ENCODE measurements at regions not wholly inside any gene's neighbourhood (a gene's known extent, or its start where the extent isn't known, plus 50 kb on each side); places are given as distances from the start of the nearest gene placed in this dataset.

- no peak overlapping the region for H3K27ac ChIP-seq
- no peak for TF ChIP-seq ZFX (IDR thresholded peaks at IDR 0.05)
- no peak for TF ChIP-seq CTCF (conservative IDR thresholded peaks at IDR 0.05)
Observed at GRCh38 chr3:20890111-20890519, 704.1 kb upstream of the SGO1 start.

DNA sequence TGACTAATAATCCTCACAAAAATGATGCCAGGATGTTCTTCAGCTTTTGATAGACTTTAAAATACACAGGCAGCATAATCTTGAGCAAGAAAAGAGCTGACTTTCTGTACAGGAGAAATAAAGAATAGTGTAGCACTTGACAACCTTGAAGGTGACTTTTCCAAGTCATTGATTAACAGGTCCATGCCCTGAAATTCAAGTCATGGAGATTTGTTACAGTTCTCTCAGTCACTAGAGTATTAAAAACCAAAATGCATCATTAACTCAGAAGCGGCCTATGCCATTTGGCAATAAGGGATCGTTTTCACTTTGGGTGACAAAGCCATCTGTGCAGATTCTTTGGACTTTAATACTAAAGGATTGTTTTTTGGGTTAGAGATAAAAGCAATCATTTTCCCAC lies 692.7 kb upstream of the SGO1 start:
- TF ChIP-seq CTCF (conservative IDR thresholded peaks at IDR 0.05) (no peak), ZFX (IDR thresholded peaks at IDR 0.05) (no peak)
- no peak overlapping the region for H3K27ac ChIP-seq

GRCh38 chr3:20873235-20873634 lies 687.2 kb upstream of the SGO1 start:
- TF ChIP-seq ZFX (IDR thresholded peaks at IDR 0.05) (no peak), CTCF (conservative IDR thresholded peaks at IDR 0.05) (no peak)
- no peak overlapping the region for H3K27ac ChIP-seq

- TF ChIP-seq CTCF (conservative IDR thresholded peaks at IDR 0.05) (no peak), ZFX (IDR thresholded peaks at IDR 0.05) (no peak)
- H3K27ac ChIP-seq, result no peak overlapping the region
Observed at GRCh38 chr3:20870106-20870899, 684.3 kb upstream of the SGO1 start.

- TF ChIP-seq ZFX (IDR thresholded peaks at IDR 0.05) (no peak), CTCF (conservative IDR thresholded peaks at IDR 0.05) (no peak)
- H3K27ac ChIP-seq, result no peak overlapping the region
Observed at GRCh38 chr3:20865803-20866202, 679.8 kb upstream of the SGO1 start.

DNA sequence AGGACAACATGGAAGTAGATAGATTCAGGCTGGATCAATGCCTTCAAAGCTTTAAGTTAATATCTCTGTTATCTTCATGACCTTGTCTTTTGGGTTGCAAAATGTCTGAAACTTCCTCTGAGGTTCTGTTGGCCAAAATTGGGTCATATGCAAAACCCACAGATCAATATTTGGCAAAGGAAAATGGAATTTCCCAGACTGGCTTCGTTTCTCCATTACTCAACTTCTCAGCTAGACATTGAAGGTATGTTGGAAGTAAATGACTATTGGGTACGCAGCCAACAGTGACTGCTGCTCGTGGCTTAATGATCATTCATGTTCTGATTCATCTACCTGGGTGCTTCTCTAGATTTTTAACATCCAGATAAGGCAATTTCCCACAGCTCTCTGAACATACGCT lies 675.4 kb upstream of the SGO1 start:
- TF ChIP-seq CTCF (conservative IDR thresholded peaks at IDR 0.05), result no peak
- no peak for TF ChIP-seq ZFX (IDR thresholded peaks at IDR 0.05)
- H3K27ac ChIP-seq, result no peak overlapping the region

DNA sequence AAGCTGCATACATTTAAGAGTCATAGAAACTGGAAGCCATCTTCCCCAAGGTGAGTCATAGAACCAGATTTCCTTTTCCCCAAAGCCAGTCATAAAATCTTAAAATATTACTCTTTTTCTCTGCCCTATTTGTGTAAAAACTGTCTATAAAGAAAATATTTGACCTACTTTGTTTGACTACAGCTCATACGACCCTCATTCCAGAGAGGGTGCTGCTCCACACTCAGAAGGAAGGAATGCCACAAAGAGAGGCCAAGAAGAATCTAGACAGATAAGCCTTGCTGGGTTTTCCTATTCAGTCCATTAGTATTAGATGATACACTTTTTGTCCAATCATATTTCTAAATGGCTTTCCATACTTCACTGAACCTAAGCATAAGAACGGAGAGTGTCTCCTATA lies 671.6 kb upstream of the SGO1 start:
- TF ChIP-seq CTCF (conservative IDR thresholded peaks at IDR 0.05), result no peak
- no peak for TF ChIP-seq ZFX (IDR thresholded peaks at IDR 0.05)
- no peak overlapping the region for H3K27ac ChIP-seq

Measured in C4-2B (cell line).